NB4 (cell line): ENCODE measurements at regions not wholly inside any gene's neighbourhood (a gene's known extent, or its start where the extent isn't known, plus 50 kb on each side); places are given as distances from the start of the nearest gene placed in this dataset.

ENCODE experiments used
- DNase-seq: peaks from one replicate; pipeline ENCODE4 v3.0.0; 2010; ENCODE audit warnings: low read depth
- H3K4me3 ChIP-seq: one replicate; pipeline ENCODE4 v1.5.1; 2011; ENCODE audit warnings: mild to moderate bottlenecking, low read depth, low read length, moderate library complexity
- CTCF ChIP-seq: IDR thresholded peaks from one replicate; pipeline ENCODE4 v1.5.1; 2012; ENCODE audit warnings: low read depth, low read length
- MAX ChIP-seq: IDR thresholded peaks from 2 replicates; pipeline ENCODE4 v1.6.1; 2011; ENCODE audit warnings: low read depth, low read length
- MYC ChIP-seq: IDR thresholded peaks from 2 replicates; pipeline ENCODE4 v1.6.1; 2011; ENCODE audit warnings: low read depth, low read length
- POLR2A ChIP-seq: IDR thresholded peaks from 2 replicates; pipeline ENCODE4 v1.6.1; 2011; ENCODE audit warnings: mild to moderate bottlenecking; ENCODE audit not compliant: insufficient read length; ENCODE audit errors: extremely low read depth

- no peak overlapping the region for H3K4me3 ChIP-seq
- DNase-seq = no peak
- no peak for TF ChIP-seq MYC
- no peak for TF ChIP-seq POLR2A
- TF ChIP-seq MAX = no peak
Measured at GRCh38 chr4:38242101-38242500, 281.9 kb downstream of the PTTG2 start.

- H3K4me3 ChIP-seq = no peak overlapping the region
- no peak for DNase-seq
- TF ChIP-seq POLR2A = no peak
- no peak for TF ChIP-seq CTCF
- TF ChIP-seq MYC = no peak
- no peak for TF ChIP-seq MAX
Measured at GRCh38 chr4:38242822-38243387, 282.7 kb downstream of the PTTG2 start.

GRCh38 chr4:38243388-38244053 is 283.3 kb downstream of the PTTG2 start:
- no peak for TF ChIP-seq CTCF
- no peak for TF ChIP-seq MYC
- no peak for DNase-seq
- H3K4me3 ChIP-seq = no peak overlapping the region

GRCh38 chr4:38254825-38255224 is 294.6 kb downstream of the PTTG2 start:
- DNase-seq = no peak
- H3K4me3 ChIP-seq = no peak overlapping the region
- TF ChIP-seq POLR2A (no peak), MYC (no peak), MAX (no peak), CTCF (no peak)

GRCh38 chr4:38255572-38255971 is 295.4 kb downstream of the PTTG2 start:
- TF ChIP-seq MYC = no peak
- no peak for TF ChIP-seq POLR2A
- TF ChIP-seq CTCF = no peak
- no peak overlapping the region for H3K4me3 ChIP-seq
- DNase-seq = no peak

- TF ChIP-seq MYC (no peak), MAX (no peak), CTCF (no peak), POLR2A (no peak)
- H3K4me3 ChIP-seq = no peak overlapping the region
- no peak for DNase-seq
Measured at GRCh38 chr4:38266616-38267015, 306.4 kb downstream of the PTTG2 start.
